B cell (primary cell): ENCODE measurements at regions not wholly inside any gene's neighbourhood (a gene's known extent, or its start where the extent isn't known, plus 50 kb on each side); places are given as distances from the start of the nearest gene placed in this dataset.

ENCODE experiments used
- ATAC-seq: fragments of 200-7000 bp; cut with Tn5 transposase; one replicate; pipeline ENCODE4 v1.10.0; 2021; ENCODE audit warnings: low read depth, mild to moderate bottlenecking, moderate number of reproducible peaks, moderate library complexity
- CTCF ChIA-PET: fragments of 350-600 bp; sonication (Branson Sonifier 250); formaldehyde crosslinking; loops from one replicate; lab custom pipeline; 2021; ENCODE audit warnings: antibody characterized with exemption, inconsistent platforms; lab: Charles Lee
- POLR2A ChIA-PET: fragments of 350-600 bp; sonication (Branson Sonifier 250); formaldehyde crosslinking; loops from one replicate; lab custom pipeline; 2021; ENCODE audit warnings: antibody characterized with exemption; lab: Charles Lee
- DNase-seq: peaks from one replicate; pipeline ENCODE4 v3.0.0; 2013
- H2AFZ ChIP-seq: 2 replicates; pipeline ENCODE4 v1.6.1; 2012; ENCODE audit warnings: mild to moderate bottlenecking, low read depth, low read length; ENCODE audit not compliant: insufficient read depth, poor library complexity, severe bottlenecking
- H3K27ac ChIP-seq, 2 donors: 1 replicate in 1 of 2; 2 replicates in 1 of 2; pipeline ENCODE4 v1.5.1; 2012 to 2013; ENCODE audit warnings: low read length in 2 of 2, mild to moderate bottlenecking in 2 of 2, moderate library complexity in 1 of 2
- H3K27me3 ChIP-seq, 4 experiments: fragments of 200-600 bp in 1 of 4; sonication (generic) in 1 of 4; replicated peaks in 1 of 4; 1 replicate in 2 of 4; 2 replicates in 2 of 4; pipeline versions ENCODE4 v1.6.1 to v1.7.0; 2013 to 2016; ENCODE audit warnings: low read length in 3 of 4, mild to moderate bottlenecking in 2 of 4, mixed read lengths in 1 of 4, moderate library complexity in 1 of 4; ENCODE audit not compliant: insufficient read depth in 4 of 4, control insufficient read depth in 3 of 4; ENCODE audit errors: control extremely low read depth in 1 of 4
- H3K36me3 ChIP-seq, 2 experiments: replicated peaks in 1 of 2; 1 replicate in 1 of 2; 2 replicates in 1 of 2; pipeline versions ENCODE4 v1.6.1 to v1.7.1; 2013; ENCODE audit warnings: low read length in 1 of 2; ENCODE audit not compliant: insufficient read depth in 2 of 2, control insufficient read depth in 1 of 2; ENCODE audit errors: control extremely low read depth in 1 of 2, extremely low read depth in 1 of 2
- H3K4me1 ChIP-seq, 2 donors: fragments of 200-600 bp in 1 of 2; sonication (generic) in 1 of 2; 1 replicate in 1 of 2; 2 replicates in 1 of 2; pipeline versions ENCODE4 v1.5.1 to v1.6.1; 2013 to 2017; ENCODE audit warnings: low read length in 2 of 2; ENCODE audit not compliant: control insufficient read depth in 2 of 2, insufficient read depth in 2 of 2
- H3K4me2 ChIP-seq: replicated peaks from 2 replicates; pipeline ENCODE3; 2012; ENCODE audit warnings: mild to moderate bottlenecking, low read depth, low read length; ENCODE audit not compliant: poor library complexity, severe bottlenecking
- H3K4me3 ChIP-seq, 5 experiments: fragments of 200-600 bp in 1 of 5; sonication (generic) in 1 of 5; 1 replicate in 3 of 5; 2 replicates in 2 of 5; pipeline versions ENCODE4 v1.5.1 to v1.7.0; 2011 to 2016; ENCODE audit warnings: low read length in 4 of 5, mild to moderate bottlenecking in 4 of 5, low read depth in 2 of 5, control low read depth in 1 of 5, moderate library complexity in 1 of 5; ENCODE audit not compliant: insufficient read depth in 1 of 5; ENCODE audit errors: control extremely low read depth in 1 of 5, extremely low read depth in 1 of 5
- H3K79me2 ChIP-seq: fragments of 200-600 bp; sonication (generic); one replicate; pipeline ENCODE4 v1.6.0; 2016; ENCODE audit warnings: low read length; ENCODE audit not compliant: control insufficient read depth, insufficient read depth
- H3K9ac ChIP-seq: fragments of 200-600 bp; sonication (generic); 2 replicates; pipeline ENCODE4 v1.6.1; 2017; ENCODE audit warnings: mild to moderate bottlenecking, low read length, moderate library complexity
- H3K9me3 ChIP-seq, 3 donors: one replicate each; pipeline versions ENCODE4 v1.6.1 to v1.7.1; 2013; ENCODE audit warnings: low read length in 2 of 3; ENCODE audit not compliant: control insufficient read depth in 2 of 3, insufficient read depth in 1 of 3; ENCODE audit errors: control extremely low read depth in 1 of 3
- H4K20me1 ChIP-seq: 2 replicates; pipeline ENCODE4 v1.6.0; 2012; ENCODE audit warnings: mild to moderate bottlenecking, low read length; ENCODE audit not compliant: insufficient read depth, control insufficient read depth, poor library complexity, severe bottlenecking
- H3K27ac Mint-ChIP-seq: one replicate; pipeline ENCODE4 v1.8.0; 2021; ENCODE audit warnings: mixed read lengths
- H3K27me3 Mint-ChIP-seq: one replicate; pipeline ENCODE4 v1.8.0; 2021; ENCODE audit warnings: mixed read lengths
- H3K4me1 Mint-ChIP-seq: one replicate; pipeline ENCODE4 v1.8.0; 2021; ENCODE audit warnings: mixed read lengths
- H3K4me3 Mint-ChIP-seq: one replicate; pipeline ENCODE4 v1.8.0; 2021; ENCODE audit warnings: mixed read lengths
- H3K9me3 Mint-ChIP-seq: one replicate; pipeline ENCODE4 v1.8.0; 2022; ENCODE audit warnings: mixed read lengths; ENCODE audit not compliant: insufficient read depth
- CTCF ChIP-seq: fragments of 200-600 bp; IDR thresholded peaks from one replicate; pipeline ENCODE4 v1.8.0; 2022; ENCODE audit warnings: antibody characterized with exemption, mild to moderate bottlenecking
- EZH2 ChIP-seq: IDR thresholded peaks from 2 replicates; pipeline ENCODE4 v1.6.1; 2012; ENCODE audit warnings: borderline replicate concordance, low read depth, mild to moderate bottlenecking, moderate library complexity, low read length; ENCODE audit not compliant: insufficient read depth, poor library complexity, severe bottlenecking
- WGBS: methylation state at CpG from one replicate; pipeline ENCODE4 v1.1.5; 2013; ENCODE audit warnings: missing lambda C conversion rate; ENCODE audit not compliant: insufficient coverage; 5-methylcytosine and 5-hydroxymethylcytosine counted together
- intact Hi-C: fragments of 100-400 bp; cut with micrococcal nuclease; formaldehyde crosslinking; loops from one replicate; pipeline ENCODE4 v1.10.0; 2022

GRCh38 chr3:191809326-191809949, 348.5 kb downstream of the PYDC2 start:
- peaks cover 8% of the 10 kb centered on the region for H3K9me3 Mint-ChIP-seq
- Histone ChIP-seq H4K20me1 (no peaks in the 10 kb centered on the region), H3K9ac (no peak overlapping the region), H3K4me1 (no peaks in the 10 kb centered on the region), H3K9me3 (peaks cover 0 to 12% (median 0%) of the 10 kb centered on the region in 3 donors), H3K4me3 (no peak overlapping the region), H3K27ac (no peak overlapping the region), H3K27me3 (no peaks in the 10 kb centered on the region), H3K4me2 (no peak overlapping the region), H2AFZ (no peak overlapping the region), H3K79me2 (no peaks in the 10 kb centered on the region), H3K36me3 (no peaks in the 10 kb centered on the region)
- intact Hi-C loops = no loop called here
- no CpG with 5 or more reads among the region's 1 CpG for WGBS
- DNase-seq (no peak), ATAC-seq (no peak)
- H3K4me1 Mint-ChIP-seq = no peaks in the 10 kb centered on the region
- TF ChIP-seq CTCF (no peak), EZH2 (no peak)
- CTCF ChIA-PET = interaction anchor here (1.2 kb wide), 1 partner anchor 925 kb away, joined by 4 read pairs; no protein-coding TSS in a partner anchor
- H3K4me3 Mint-ChIP-seq = no peak overlapping the region
- POLR2A ChIA-PET = no interaction called here
- no peaks in the 10 kb centered on the region for H3K27me3 Mint-ChIP-seq
- no peak overlapping the region for H3K27ac Mint-ChIP-seq

- Histone ChIP-seq H3K36me3 (no peaks in the 10 kb centered on the region), H3K9me3 (peaks cover 0 to 3% (median 0%) of the 10 kb centered on the region in 3 donors), H2AFZ (no peak overlapping the region), H3K79me2 (no peaks in the 10 kb centered on the region), H4K20me1 (no peaks in the 10 kb centered on the region), H3K4me3 (no peak overlapping the region), H3K4me2 (no peak overlapping the region), H3K27ac (no peak overlapping the region), H3K27me3 (no peaks in the 10 kb centered on the region), H3K9ac (no peak overlapping the region), H3K4me1 (no peaks in the 10 kb centered on the region)
- intact Hi-C loops = no loop called here
- Mint-ChIP-seq H3K27me3 (no peaks in the 10 kb centered on the region), H3K4me1 (no peaks in the 10 kb centered on the region), H3K9me3 (peaks cover 8% of the 10 kb centered on the region), H3K4me3 (no peak overlapping the region), H3K27ac (no peak overlapping the region)
- CTCF ChIA-PET = no interaction called here
- TF ChIP-seq CTCF (no peak), EZH2 (no peak)
- POLR2A ChIA-PET = no interaction called here
- ATAC-seq (no peak), DNase-seq (no peak)
Measured at GRCh38 chr3:191813245-191813644, 352.3 kb downstream of the PYDC2 start.
